NCI-H446 treated with DMSO at 0.1 percent for 48 hours (cell line): ENCODE measurements at regions not wholly inside any gene's neighbourhood (a gene's known extent, or its start where the extent isn't known, plus 50 kb on each side); places are given as distances from the start of the nearest gene placed in this dataset.
"Not testable (repeated sequence)": the region's sequence is repeated elsewhere in the genome, so short reads cannot be mapped to it uniquely, and the experiment has no call there.

Experiments used
- DNase-seq: peaks from one replicate; lab custom pipeline; 2025; lab: John Stamatoyannopoulos, UW

GRCh38 chr9:71632776-71633175, 135.5 kb downstream of the CEMIP2 start:
- no peak for DNase-seq

GRCh38 chr9:71630377-71630995, 137.8 kb downstream of the CEMIP2 start:
- no peak for DNase-seq

GRCh38 chr9:71629578-71630215, 138.6 kb downstream of the CEMIP2 start:
- DNase-seq: no peak

- no peak for DNase-seq
Observed at GRCh38 chr9:71628247-71628646, 140.1 kb downstream of the CEMIP2 start.

GRCh38 chr9:71627537-71627936, 140.8 kb downstream of the CEMIP2 start:
- no peak for DNase-seq

- no peak for DNase-seq
Observed at GRCh38 chr9:71626395-71626794, 141.9 kb downstream of the CEMIP2 start.

- no peak for DNase-seq
Observed at GRCh38 chr9:71624728-71625127, 143.6 kb downstream of the CEMIP2 start.

- DNase-seq: peak; percentile 5
Observed at GRCh38 chr9:71620746-71621145, 147.6 kb downstream of the CEMIP2 start.

GRCh38 chr9:71620331-71620730, 148.0 kb downstream of the CEMIP2 start:
- DNase-seq: no peak

GRCh38 chr9:71619926-71620325, 148.4 kb downstream of the CEMIP2 start:
- no peak for DNase-seq

- DNase-seq: no peak
Observed at GRCh38 chr9:71614409-71615010, 153.8 kb downstream of the CEMIP2 start.

GRCh38 chr9:71612889-71613288, 155.4 kb downstream of the CEMIP2 start:
- DNase-seq: no peak

GRCh38 chr9:71609448-71609830, 158.9 kb downstream of the CEMIP2 start:
- DNase-seq: no peak

- DNase-seq: no peak
Observed at GRCh38 chr9:71608825-71609447, 159.4 kb downstream of the CEMIP2 start.

GRCh38 chr9:71608021-71608420, 160.3 kb downstream of the CEMIP2 start:
- DNase-seq: no peak

GRCh38 chr9:71607461-71607881, 160.8 kb downstream of the CEMIP2 start:
- DNase-seq: no peak

- DNase-seq: peak; percentile 7
Observed at GRCh38 chr9:71604197-71605063, 163.9 kb downstream of the CEMIP2 start.

- no peak for DNase-seq
Observed at GRCh38 chr9:71602652-71603051, 165.7 kb downstream of the CEMIP2 start.

- not testable (repeated sequence) for DNase-seq
Observed at GRCh38 chr9:71595762-71596161, 172.6 kb downstream of the CEMIP2 start.

- DNase-seq: no peak
Observed at GRCh38 chr9:71594541-71594940, 173.8 kb downstream of the CEMIP2 start.

- DNase-seq: no peak
Observed at GRCh38 chr9:71592400-71592799, 175.9 kb downstream of the CEMIP2 start.

- no peak for DNase-seq
Observed at GRCh38 chr9:71590362-71590761, 178.0 kb downstream of the CEMIP2 start.
